HepG2 (cell line): ENCODE measurements at regions not wholly inside any gene's neighbourhood (a gene's known extent, or its start where the extent isn't known, plus 50 kb on each side); places are given as distances from the start of the nearest gene placed in this dataset.

Source experiments
- ATAC-seq: fragments of 200-7000 bp; cut with Tn5 transposase; 3 replicates; pipeline ENCODE4 v1.9.1; 2020; ENCODE audit warnings: mild to moderate bottlenecking, moderate library complexity
- BruUV-seq: library from RNA; stranded (reverse); fragments of 400-500 nt; replicated peaks from 2 replicates; lab custom pipeline; 2021; lab: Mats Ljungman, UMichigan
- CTCF ChIA-PET: fragments of 300-600 bp; formaldehyde crosslinking; extraction: SDS; loops from one replicate; lab custom pipeline; 2021; ENCODE audit warnings: low total read pairs, inconsistent platforms, low intra/inter-chr PET ratio; lab: Yijun Ruan, JAX
- POLR2A ChIA-PET: fragments of 350-600 bp; sonication (Branson Sonifier 250); formaldehyde crosslinking; loops from one replicate; lab custom pipeline; 2020; ENCODE audit warnings: antibody characterized with exemption, inconsistent platforms; lab: Yijun Ruan, JAX
- DNase-seq: peaks from one replicate; pipeline ENCODE4 v3.0.0-alpha.2; 2015; ENCODE audit warnings: low spot score
- FAIRE-seq: peaks from 3 replicates; lab custom pipeline; 2011; peaks lifted over from hg19 to GRCh38; lab: Jason Lieb, UNC
- H2AFZ ChIP-seq: one replicate; pipeline ENCODE4 v1.6.1; 2011; ENCODE audit warnings: low read length, inconsistent platforms
- H3K27ac ChIP-seq: fragments of 300-600 bp; 3 replicates; pipeline ENCODE4 v1.8.0; 2011; ENCODE audit warnings: mixed run types, mild to moderate bottlenecking, mixed read lengths, low read length, inconsistent platforms; ENCODE audit not compliant: insufficient read depth; ENCODE audit errors: extremely low read length
- H3K27me3 ChIP-seq, 2 experiments: fragments of 200-600 bp in 1 of 2; 2 replicates in 1 of 2; 3 replicates in 1 of 2; pipeline versions ENCODE4 v1.6.0 to v1.8.0; 2011; ENCODE audit warnings: low read length in 2 of 2, mild to moderate bottlenecking in 2 of 2, moderate library complexity in 2 of 2, inconsistent platforms in 1 of 2; ENCODE audit not compliant: insufficient read depth in 2 of 2, control insufficient read depth in 1 of 2
- H3K36me3 ChIP-seq, 2 experiments: fragments of 200-600 bp in 1 of 2; replicated peaks in 1 of 2; 2 replicates in 1 of 2; 3 replicates in 1 of 2; pipeline versions ENCODE4 v1.5.1 to v1.8.0; 2011; ENCODE audit warnings: low read length in 2 of 2, inconsistent platforms in 1 of 2; ENCODE audit not compliant: insufficient read depth in 2 of 2, control insufficient read depth in 1 of 2
- H3K4me1 ChIP-seq: 2 replicates; pipeline ENCODE4 v1.5.1; 2012; ENCODE audit warnings: low read length, inconsistent platforms; ENCODE audit not compliant: insufficient read depth
- H3K4me2 ChIP-seq: 2 replicates; pipeline ENCODE4 v1.6.0; 2011; ENCODE audit warnings: low read depth, low read length, inconsistent platforms
- H3K4me3 ChIP-seq, 3 experiments: fragments of 200-600 bp in 1 of 3; sonication (generic), shearing (Covaris generic) in 1 of 3; replicated peaks in 1 of 3; 2 replicates each; pipeline ENCODE4 v1.5.1; 2011 to 2016; ENCODE audit warnings: low read length in 3 of 3, inconsistent platforms in 2 of 3, low read depth in 2 of 3, mild to moderate bottlenecking in 2 of 3, control low read depth in 1 of 3, mixed read lengths in 1 of 3; ENCODE audit not compliant: insufficient read depth in 1 of 3
- H3K79me2 ChIP-seq: one replicate; pipeline ENCODE4 v1.6.1; 2011; ENCODE audit warnings: low read length, inconsistent platforms; ENCODE audit not compliant: insufficient read depth
- H3K9ac ChIP-seq: 2 replicates; pipeline ENCODE4 v1.6.0; 2011; ENCODE audit warnings: mild to moderate bottlenecking, low read depth, low read length, inconsistent platforms; ENCODE audit not compliant: insufficient read depth
- H3K9me3 ChIP-seq: 2 replicates; pipeline ENCODE4 v1.5.1; 2012; ENCODE audit warnings: mild to moderate bottlenecking, low read length
- H4K20me1 ChIP-seq: 2 replicates; pipeline ENCODE4 v1.6.0; 2011; ENCODE audit warnings: inconsistent platforms, mild to moderate bottlenecking, low read length, moderate library complexity; ENCODE audit not compliant: insufficient read depth
- AGO1 ChIP-seq: fragments of 200-400 bp; formaldehyde crosslinking; IDR thresholded peaks from 2 replicates; pipeline ENCODE4 v1.6.1; 2017; ENCODE audit warnings: mild to moderate bottlenecking, low read depth, low read length, moderate library complexity; ENCODE audit not compliant: poor library complexity, severe bottlenecking
- ARID5B ChIP-seq: IDR thresholded peaks from 2 replicates; pipeline ENCODE4 v1.4.0; 2020; ENCODE audit warnings: mild to moderate bottlenecking, missing genetic modification reagents
- DR1 ChIP-seq: sonication (generic); formaldehyde crosslinking; IDR thresholded peaks from 2 replicates; pipeline ENCODE4 v1.8.0; 2021; ENCODE audit warnings: mild to moderate bottlenecking, missing genetic modification reagents, inconsistent platforms
- ELF1 ChIP-seq: sonication (generic); formaldehyde crosslinking; IDR thresholded peaks from 2 replicates; pipeline ENCODE4 v1.4.0; 2020; ENCODE audit warnings: missing genetic modification reagents
- HMGA1 ChIP-seq: sonication (generic); formaldehyde crosslinking; conservative IDR thresholded peaks from 2 replicates; pipeline ENCODE4 v1.4.0; 2020; ENCODE audit warnings: missing genetic modification reagents
- HNRNPL ChIP-seq: fragments of 200-400 bp; formaldehyde crosslinking; IDR thresholded peaks from 2 replicates; pipeline ENCODE4 v1.6.1; 2017; ENCODE audit warnings: mild to moderate bottlenecking, low read depth, low read length
- JARID2 ChIP-seq: sonication (generic); formaldehyde crosslinking; IDR thresholded peaks from 2 replicates; pipeline ENCODE4 v1.8.1; 2023; ENCODE audit warnings: missing genetic modification reagents, inconsistent platforms; ENCODE audit not compliant: insufficient replicate concordance
- KLF13 ChIP-seq: sonication (generic); formaldehyde crosslinking; IDR thresholded peaks from 2 replicates; pipeline ENCODE4 v1.4.0; 2020; ENCODE audit warnings: mild to moderate bottlenecking, missing genetic modification reagents
- NONO ChIP-seq, 2 experiments: fragments of 450-650 bp in 1 of 2; sonication (generic) in 1 of 2; formaldehyde crosslinking in 1 of 2; IDR thresholded peaks in 1 of 2; conservative IDR thresholded peaks in 1 of 2; 2 replicates each; pipeline versions ENCODE4 v1.6.1 to v1.8.0; 2017 to 2022; ENCODE audit warnings: mild to moderate bottlenecking in 1 of 2, missing genetic modification reagents in 1 of 2, moderate library complexity in 1 of 2
- PHF21A ChIP-seq: sonication (generic); formaldehyde crosslinking; IDR thresholded peaks from 2 replicates; pipeline ENCODE4 v1.5.0; 2020; ENCODE audit warnings: mild to moderate bottlenecking, missing genetic modification reagents
- SALL1 ChIP-seq: sonication (generic); formaldehyde crosslinking; IDR thresholded peaks from 2 replicates; pipeline ENCODE4 v1.8.0; 2022; ENCODE audit warnings: mild to moderate bottlenecking, missing genetic modification reagents
- SAP130 ChIP-seq: IDR thresholded peaks from 2 replicates; pipeline ENCODE4 v1.6.1; 2016; ENCODE audit warnings: low read depth
- SSRP1 ChIP-seq: IDR thresholded peaks from 2 replicates; pipeline ENCODE4 v1.6.1; 2016; ENCODE audit warnings: control low read depth
- TAF15 ChIP-seq: fragments of 200-400 bp; formaldehyde crosslinking; IDR thresholded peaks from one replicate; pipeline ENCODE4 v1.6.1; 2018; ENCODE audit warnings: mild to moderate bottlenecking, low read depth, low read length; ENCODE audit not compliant: poor library complexity, severe bottlenecking
- ZBTB42 ChIP-seq: sonication (generic); formaldehyde crosslinking; IDR thresholded peaks from 2 replicates; pipeline ENCODE4 v1.5.0; 2020; ENCODE audit warnings: mild to moderate bottlenecking, missing genetic modification reagents
- ZFYVE20 ChIP-seq: sonication (generic); formaldehyde crosslinking; IDR thresholded peaks from 2 replicates; pipeline ENCODE4 v1.8.0; 2023; ENCODE audit warnings: low read depth, mild to moderate bottlenecking, moderate library complexity, missing genetic modification reagents, borderline replicate concordance
- ZNF230 ChIP-seq: sonication (generic); formaldehyde crosslinking; IDR thresholded peaks from 2 replicates; pipeline ENCODE4 v1.4.0; 2020; ENCODE audit warnings: mild to moderate bottlenecking, missing genetic modification reagents
- ZNF296 ChIP-seq: sonication (generic); formaldehyde crosslinking; conservative IDR thresholded peaks from 2 replicates; pipeline ENCODE4 v1.5.0; 2020; ENCODE audit warnings: mild to moderate bottlenecking, missing genetic modification reagents
- ZNF431 ChIP-seq: sonication (generic); formaldehyde crosslinking; IDR thresholded peaks from 2 replicates; pipeline ENCODE4 v1.9.0; 2022; ENCODE audit warnings: missing genetic modification reagents, low read depth, mild to moderate bottlenecking, borderline replicate concordance
- ZNF670 ChIP-seq: sonication (generic); formaldehyde crosslinking; IDR thresholded peaks from 2 replicates; pipeline ENCODE4 v1.8.0; 2022; ENCODE audit warnings: mild to moderate bottlenecking, missing genetic modification reagents, borderline replicate concordance
- ZNF674 ChIP-seq: sonication (generic); formaldehyde crosslinking; IDR thresholded peaks from 2 replicates; pipeline ENCODE4 v1.5.0; 2020; ENCODE audit warnings: low read depth, mild to moderate bottlenecking, missing genetic modification reagents
- ZNF746 ChIP-seq: sonication (generic); formaldehyde crosslinking; IDR thresholded peaks from 2 replicates; pipeline ENCODE4 v1.8.0; 2022; ENCODE audit warnings: mild to moderate bottlenecking, missing genetic modification reagents
- ZSCAN31 ChIP-seq: sonication (generic); formaldehyde crosslinking; IDR thresholded peaks from 2 replicates; pipeline ENCODE4 v1.5.0; 2020; ENCODE audit warnings: low read depth, mild to moderate bottlenecking, missing genetic modification reagents
- ZSCAN9 ChIP-seq: IDR thresholded peaks from 2 replicates; pipeline ENCODE4 v1.6.1; 2016; ENCODE audit warnings: borderline replicate concordance
- WGBS: methylation state at CpG from one replicate; pipeline ENCODE4 v1.1.6; 2017; ENCODE audit warnings: low lambda C conversion rate; 5-methylcytosine and 5-hydroxymethylcytosine counted together
- in situ Hi-C: cut with HindIII; loops from 2 replicates; pipeline ENCODE4 v1.10.0; 2017; ENCODE audit warnings: low pct_unique_long_range_greater_than_20kb; ENCODE audit not compliant: extremely low pct_ligation_motif_present
- intact Hi-C: fragments of 100-400 bp; cut with micrococcal nuclease; formaldehyde crosslinking; loops from one replicate; pipeline ENCODE4 v1.10.0; 2022; ENCODE audit not compliant: unreplicated experiment

DNA sequence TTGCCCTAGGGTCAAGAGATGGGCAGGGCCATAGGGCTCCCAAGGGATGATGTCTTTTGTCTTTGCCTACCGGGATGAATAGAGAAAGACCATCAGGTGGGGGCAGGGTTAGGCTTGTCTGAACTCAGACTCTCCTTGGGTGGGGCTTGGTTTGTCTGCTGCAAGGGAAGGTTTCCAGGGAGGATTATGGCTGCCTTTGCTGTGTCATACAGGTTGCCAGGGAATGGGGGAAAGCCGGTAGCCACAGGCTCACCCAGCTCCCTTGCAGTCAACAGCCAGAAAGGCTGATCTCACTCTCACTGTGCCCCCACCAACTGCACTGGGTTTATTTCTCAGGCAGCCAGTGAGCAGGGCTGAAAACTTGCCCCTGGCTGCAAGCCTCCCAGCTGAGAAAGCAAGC is 253.2 kb downstream of the POLR1F start (continued):
- TF ChIP-seq ARID5B (no peak), ZNF674 (CRISPR knock-in tag) (no peak), HMGA1 (CRISPR knock-in tag) (no peak), ZNF431 (CRISPR knock-in tag) (no peak), ZNF670 (CRISPR knock-in tag) (no peak), HNRNPL (no peak), ZNF296 (CRISPR knock-in tag) (no peak), ZSCAN31 (CRISPR knock-in tag) (no peak), ZNF230 (CRISPR knock-in tag) (no peak)

DNA sequence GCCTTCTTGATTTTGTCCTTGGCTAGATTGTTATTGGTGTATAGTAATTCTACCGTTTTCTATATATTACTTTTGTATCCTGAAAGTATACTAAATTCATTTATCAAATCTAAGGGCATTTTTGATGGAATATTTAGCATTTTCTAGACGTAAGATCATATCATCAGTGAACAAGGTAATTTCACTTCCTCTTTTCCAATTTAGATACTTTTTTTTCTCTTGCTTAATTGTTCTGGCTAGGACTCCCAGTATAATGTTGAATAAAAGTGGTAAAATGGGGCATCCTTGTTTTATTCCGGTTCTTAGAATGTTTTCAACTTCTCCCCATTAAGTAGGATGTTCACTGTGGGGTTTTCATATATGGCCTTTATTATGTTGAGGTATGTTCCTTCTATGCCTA is 260.7 kb downstream of the POLR1F start:
- Histone ChIP-seq H3K27me3 (no peaks in the 10 kb centered on the region), H3K9me3 (peaks cover 51% of the 10 kb centered on the region), H2AFZ (no peak overlapping the region), H4K20me1 (no peaks in the 10 kb centered on the region), H3K4me3 (no peak overlapping the region), H3K4me1 (no peaks in the 10 kb centered on the region), H3K4me2 (no peak overlapping the region), H3K79me2 (no peaks in the 10 kb centered on the region), H3K9ac (no peak overlapping the region), H3K36me3 (no peaks in the 10 kb centered on the region)
- FAIRE-seq (no peak), DNase-seq (no peak)
- POLR2A ChIA-PET = no interaction called here
- 2% methylated on average over 3 of the region's 3 CpGs for WGBS
- CTCF ChIA-PET = no interaction called here
- intact Hi-C loops = no loop called here
- no peak for TF ChIP-seq ZNF746
- TF ChIP-seq AGO1 = no peak
- no peak for TF ChIP-seq ZNF670 (CRISPR knock-in tag)
- no peak for TF ChIP-seq ZBTB42 (CRISPR knock-in tag)
- no peak for TF ChIP-seq DR1 (CRISPR knock-in tag)
- no peak for TF ChIP-seq ZFYVE20 (CRISPR knock-in tag)
- TF ChIP-seq SAP130 (CRISPR knock-in tag) = no peak
- TF ChIP-seq KLF13 (CRISPR knock-in tag) = no peak
- no peak for TF ChIP-seq SALL1 (CRISPR knock-in tag)
- no peak for TF ChIP-seq PHF21A (CRISPR knock-in tag)
- no peak for TF ChIP-seq TAF15
- no peak for TF ChIP-seq NONO (IDR thresholded peaks at IDR 0.05)
- TF ChIP-seq NONO (CRISPR knock-in tag; conservative IDR thresholded peaks at IDR 0.05) = no peak
- TF ChIP-seq ELF1 = no peak
- TF ChIP-seq JARID2 (CRISPR knock-in tag) = no peak
- no peak for TF ChIP-seq ZSCAN9 (CRISPR knock-in tag)
- no peak for TF ChIP-seq SSRP1 (CRISPR knock-in tag)
- TF ChIP-seq, all 625 proteins: peak for 0
- no peak for ATAC-seq
- no peak overlapping the region for H3K27ac ChIP-seq
- BruUV-seq = no TSS peak
- in situ Hi-C loops = no loop called here
